Smooth muscle cell (in vitro differentiated cells): ENCODE measurements at regions not wholly inside any gene's neighbourhood (a gene's known extent, or its start where the extent isn't known, plus 50 kb on each side); places are given as distances from the start of the nearest gene placed in this dataset.

Experiments
- DNase-seq: peaks from one replicate; lab custom pipeline; 2025; ENCODE audit not compliant: unreplicated experiment; lab: John Stamatoyannopoulos, UW
- H2AFZ ChIP-seq: fragments of 200-600 bp; sonication (generic); 2 replicates; pipeline ENCODE4 v1.6.0; 2016; ENCODE audit warnings: antibody characterized with exemption, low read depth, mild to moderate bottlenecking
- H3F3A ChIP-seq: fragments of 200-600 bp; sonication (generic); 2 replicates; pipeline ENCODE4 v1.6.0; 2017; ENCODE audit warnings: antibody characterized with exemption, low read depth
- H3K27ac ChIP-seq: fragments of 200-600 bp; sonication (generic); 2 replicates; pipeline ENCODE4 v1.5.1; 2016; ENCODE audit warnings: low read depth, mild to moderate bottlenecking
- H3K27me3 ChIP-seq: fragments of 200-600 bp; sonication (generic); 2 replicates; pipeline ENCODE4 v1.6.1; 2016; ENCODE audit warnings: low read depth, mild to moderate bottlenecking
- H3K36me3 ChIP-seq: fragments of 200-600 bp; sonication (generic); 2 replicates; pipeline ENCODE4 v1.5.1; 2016; ENCODE audit warnings: low read depth
- H3K4me1 ChIP-seq: fragments of 200-600 bp; sonication (generic); 2 replicates; pipeline ENCODE4 v1.5.1; 2016; ENCODE audit warnings: low read depth
- H3K4me2 ChIP-seq: fragments of 200-600 bp; sonication (generic); 2 replicates; pipeline ENCODE4 v1.6.0; 2016; ENCODE audit warnings: mild to moderate bottlenecking
- H3K4me3 ChIP-seq: fragments of 200-600 bp; sonication (generic); 2 replicates; pipeline ENCODE4 v1.5.1; 2016; ENCODE audit warnings: mild to moderate bottlenecking
- H3K79me2 ChIP-seq: fragments of 200-600 bp; sonication (generic); 2 replicates; pipeline ENCODE4 v1.6.0; 2016; ENCODE audit warnings: low read depth, mild to moderate bottlenecking
- H3K9ac ChIP-seq: fragments of 200-600 bp; sonication (generic); 2 replicates; pipeline ENCODE4 v1.6.0; 2016; ENCODE audit warnings: low read depth
- H3K9me3 ChIP-seq: fragments of 200-600 bp; sonication (generic); replicated peaks from 2 replicates; pipeline ENCODE4 v1.5.1; 2016; ENCODE audit warnings: low read depth
- H4K20me1 ChIP-seq: fragments of 200-600 bp; sonication (generic); 2 replicates; pipeline ENCODE4 v1.6.0; 2016; ENCODE audit warnings: low read depth
- WGBS: methylation state at CpG from one replicate; pipeline ENCODE4 v1.1.7; 2016; ENCODE audit warnings: low lambda C conversion rate; 5-methylcytosine and 5-hydroxymethylcytosine counted together
- TF ChIP-seq, protein P1 (sequence below): fragments of 200-600 bp; sonication (generic); IDR thresholded peaks from 2 replicates; pipeline ENCODE4 v1.5.1; 2017; ENCODE audit warnings: borderline replicate concordance, mild to moderate bottlenecking, antibody characterized with exemption; ENCODE audit not compliant: insufficient read depth, poor library complexity, severe bottlenecking

DNA sequence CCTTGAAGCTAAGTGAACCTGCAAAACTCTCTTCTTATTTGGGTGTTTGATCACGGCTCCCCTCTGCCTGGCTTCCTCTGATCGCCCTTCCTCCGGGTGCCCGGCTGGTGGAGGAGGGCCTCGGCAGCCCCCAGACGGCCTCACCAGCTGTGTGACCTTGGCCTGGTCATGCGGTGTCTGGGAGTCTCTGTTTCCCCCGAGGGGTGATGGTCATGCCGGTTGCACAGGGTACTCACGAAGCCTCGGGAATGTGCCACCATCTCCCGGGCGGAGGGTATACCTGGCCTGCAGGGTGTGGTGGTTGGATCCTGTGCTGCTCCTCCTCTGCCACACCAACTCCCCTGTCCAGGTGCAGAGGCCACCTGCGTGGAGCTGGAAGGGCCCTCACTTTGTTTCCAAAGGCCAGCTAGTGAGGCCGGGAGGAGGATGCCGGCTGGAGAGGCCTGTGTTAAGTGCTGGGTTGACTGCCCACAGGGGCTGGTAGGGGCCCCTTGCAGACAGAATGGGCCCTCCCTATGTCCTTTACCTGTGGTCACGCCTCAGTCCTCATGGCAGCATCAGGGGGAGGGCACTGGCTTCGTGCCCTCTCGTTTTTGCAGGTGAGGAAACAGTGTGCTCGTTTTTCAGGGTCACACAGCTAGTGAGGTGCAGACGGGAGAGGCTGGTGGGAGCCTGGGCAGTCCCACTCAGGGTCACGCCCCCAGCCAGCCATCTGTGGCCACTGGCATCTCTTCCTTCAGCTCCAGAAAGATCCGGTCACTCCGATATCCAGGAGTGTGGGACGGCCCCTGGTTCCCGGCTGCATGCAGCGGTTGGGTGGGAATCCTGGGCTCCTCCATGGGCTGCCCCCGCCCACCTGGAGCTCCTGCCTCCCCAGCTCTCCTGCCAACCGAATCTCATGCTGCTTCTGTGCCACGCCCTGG is 148.5 kb upstream of the GSE1 start:
- no peaks in the 10 kb centered on the region for H3F3A ChIP-seq
- WGBS: 88% methylated on average over 30 of the region's 30 CpGs
- H3K4me2 ChIP-seq: no peak overlapping the region
- peaks cover 35% of the 10 kb centered on the region for H3K4me1 ChIP-seq
- H3K4me3 ChIP-seq: no peak overlapping the region
- H2AFZ ChIP-seq: no peak overlapping the region
- no peaks in the 10 kb centered on the region for H3K79me2 ChIP-seq
- no peak overlapping the region for H3K27ac ChIP-seq
- no peak for DNase-seq
- TF ChIP-seq, protein P1, sequence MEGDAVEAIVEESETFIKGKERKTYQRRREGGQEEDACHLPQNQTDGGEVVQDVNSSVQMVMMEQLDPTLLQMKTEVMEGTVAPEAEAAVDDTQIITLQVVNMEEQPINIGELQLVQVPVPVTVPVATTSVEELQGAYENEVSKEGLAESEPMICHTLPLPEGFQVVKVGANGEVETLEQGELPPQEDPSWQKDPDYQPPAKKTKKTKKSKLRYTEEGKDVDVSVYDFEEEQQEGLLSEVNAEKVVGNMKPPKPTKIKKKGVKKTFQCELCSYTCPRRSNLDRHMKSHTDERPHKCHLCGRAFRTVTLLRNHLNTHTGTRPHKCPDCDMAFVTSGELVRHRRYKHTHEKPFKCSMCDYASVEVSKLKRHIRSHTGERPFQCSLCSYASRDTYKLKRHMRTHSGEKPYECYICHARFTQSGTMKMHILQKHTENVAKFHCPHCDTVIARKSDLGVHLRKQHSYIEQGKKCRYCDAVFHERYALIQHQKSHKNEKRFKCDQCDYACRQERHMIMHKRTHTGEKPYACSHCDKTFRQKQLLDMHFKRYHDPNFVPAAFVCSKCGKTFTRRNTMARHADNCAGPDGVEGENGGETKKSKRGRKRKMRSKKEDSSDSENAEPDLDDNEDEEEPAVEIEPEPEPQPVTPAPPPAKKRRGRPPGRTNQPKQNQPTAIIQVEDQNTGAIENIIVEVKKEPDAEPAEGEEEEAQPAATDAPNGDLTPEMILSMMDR: no peak
- H3K9ac ChIP-seq: no peak overlapping the region
- no peaks in the 10 kb centered on the region for H3K27me3 ChIP-seq
- no peaks in the 10 kb centered on the region for H3K36me3 ChIP-seq
- H3K9me3 ChIP-seq: no peaks in the 10 kb centered on the region
- peaks cover 95% of the 10 kb centered on the region for H4K20me1 ChIP-seq

DNA sequence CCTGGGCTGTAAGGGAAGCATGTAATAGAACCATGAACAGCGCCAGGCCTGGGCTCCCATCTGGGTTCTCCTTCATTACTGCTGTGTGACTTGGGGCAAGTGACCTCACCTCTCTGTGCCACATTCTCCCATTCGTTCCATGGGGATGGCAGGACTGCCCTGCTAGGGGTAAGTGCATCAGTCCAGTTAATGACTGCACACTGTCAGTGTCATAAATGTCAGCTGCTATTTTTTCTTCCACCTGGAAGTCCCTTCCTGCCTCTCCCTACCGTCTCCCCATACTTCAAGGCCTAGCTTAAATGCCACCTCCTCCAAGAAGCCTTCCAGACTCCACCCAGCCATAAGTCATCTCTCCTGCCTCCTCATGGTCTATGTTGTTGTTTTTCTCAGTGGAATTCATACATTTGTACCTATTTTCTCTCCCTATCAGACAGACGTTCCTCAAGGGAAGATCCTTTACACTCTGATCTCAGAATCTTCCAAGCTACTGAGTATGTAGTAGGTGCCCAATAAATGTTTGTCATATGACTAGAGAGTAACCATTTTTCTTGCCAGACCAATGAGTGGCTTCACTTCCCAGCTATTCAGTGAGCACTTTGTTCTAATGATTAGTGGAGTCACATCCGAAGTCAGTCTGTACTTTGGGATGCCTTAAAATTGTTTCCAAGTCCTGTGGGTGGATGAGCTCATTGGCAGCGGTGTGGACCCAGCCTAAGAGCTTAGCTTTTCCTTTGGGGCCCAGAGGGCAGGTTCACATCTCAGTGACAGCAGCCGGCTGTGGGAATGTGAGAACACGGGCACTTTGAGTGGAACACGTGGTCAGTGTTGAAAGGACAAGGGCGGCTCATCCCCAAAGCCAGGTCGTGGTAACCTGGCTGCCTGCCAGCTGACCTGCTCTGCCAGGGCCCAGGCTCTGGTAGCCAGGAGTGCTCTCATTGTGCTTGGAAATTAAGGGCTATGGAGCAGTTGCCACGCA is 147.5 kb upstream of the GSE1 start:
- Histone ChIP-seq H3K4me3 (no peak overlapping the region), H2AFZ (no peak overlapping the region), H3K4me1 (peaks cover 34% of the 10 kb centered on the region), H3K79me2 (no peaks in the 10 kb centered on the region), H4K20me1 (peaks cover 95% of the 10 kb centered on the region), H3K9ac (no peak overlapping the region), H3K36me3 (no peaks in the 10 kb centered on the region), H3K9me3 (no peaks in the 10 kb centered on the region), H3K27ac (no peak overlapping the region), H3K27me3 (no peaks in the 10 kb centered on the region), H3F3A (no peaks in the 10 kb centered on the region), H3K4me2 (peak overlapping the region; percentile 1)
- no peak for DNase-seq
- 44% methylated on average over 12 of the region's 12 CpGs for WGBS
- TF ChIP-seq, protein P1: no peak

- no peaks in the 10 kb centered on the region for H3K9me3 ChIP-seq
- H4K20me1 ChIP-seq: peaks cover 95% of the 10 kb centered on the region
- no peak overlapping the region for H2AFZ ChIP-seq
- H3K27ac ChIP-seq: no peak overlapping the region
- TF ChIP-seq, protein P1: no peak
- H3K4me2 ChIP-seq: no peak overlapping the region
- no peaks in the 10 kb centered on the region for H3F3A ChIP-seq
- no peak overlapping the region for H3K4me3 ChIP-seq
- no peak for DNase-seq
- no peaks in the 10 kb centered on the region for H3K79me2 ChIP-seq
- 86% methylated on average over 10 of the region's 10 CpGs for WGBS
- H3K36me3 ChIP-seq: no peaks in the 10 kb centered on the region
- no peak overlapping the region for H3K9ac ChIP-seq
- H3K4me1 ChIP-seq: peaks cover 27% of the 10 kb centered on the region
- H3K27me3 ChIP-seq: no peaks in the 10 kb centered on the region
Measured at GRCh38 chr16:85466304-85466700, 146.8 kb upstream of the GSE1 start.
